KMS-11 (cell line): ENCODE measurements at regions not wholly inside any gene's neighbourhood (a gene's known extent, or its start where the extent isn't known, plus 50 kb on each side); places are given as distances from the start of the nearest gene placed in this dataset.

ENCODE experiments used
- H2AFZ ChIP-seq: fragments of 200-600 bp; sonication (generic); 2 replicates; pipeline ENCODE4 v1.6.1; 2016; ENCODE audit warnings: antibody characterized with exemption, mixed run types, low read depth
- H3K27ac ChIP-seq: fragments of 200-600 bp; sonication (generic); 2 replicates; pipeline ENCODE4 v1.6.1; 2016; ENCODE audit warnings: mild to moderate bottlenecking, mixed run types
- H3K27me3 ChIP-seq: fragments of 200-600 bp; sonication (generic); 2 replicates; pipeline ENCODE4 v1.6.1; 2017; ENCODE audit warnings: mild to moderate bottlenecking, low read depth, mixed run types, moderate library complexity; ENCODE audit not compliant: insufficient read depth
- H3K36me3 ChIP-seq: fragments of 200-600 bp; sonication (generic); 2 replicates; pipeline ENCODE4 v1.6.1; 2017; ENCODE audit warnings: mild to moderate bottlenecking, mixed run types; ENCODE audit not compliant: insufficient read depth
- H3K4me1 ChIP-seq: fragments of 200-600 bp; sonication (generic); 2 replicates; pipeline ENCODE4 v1.6.1; 2016; ENCODE audit warnings: mild to moderate bottlenecking, low read depth, mixed run types; ENCODE audit not compliant: poor library complexity, severe bottlenecking
- H3K4me2 ChIP-seq: fragments of 200-600 bp; sonication (generic); 2 replicates; pipeline ENCODE4 v1.7.0; 2016; ENCODE audit warnings: mild to moderate bottlenecking, mixed run types
- H3K4me3 ChIP-seq: fragments of 200-600 bp; sonication (generic); IDR thresholded peaks from 2 replicates; pipeline ENCODE4 v1.6.1; 2017; ENCODE audit warnings: low read depth, low read length, mixed read lengths; ENCODE audit not compliant: insufficient read depth
- H3K79me2 ChIP-seq: fragments of 200-600 bp; sonication (generic); 2 replicates; pipeline ENCODE4 v1.6.1; 2016; ENCODE audit warnings: low read depth, mixed run types; ENCODE audit not compliant: insufficient read depth
- H3K9ac ChIP-seq: fragments of 200-600 bp; sonication (generic); 2 replicates; pipeline ENCODE4 v1.6.1; 2016; ENCODE audit warnings: mild to moderate bottlenecking, mixed run types
- H4K20me1 ChIP-seq: fragments of 200-600 bp; sonication (generic); 2 replicates; pipeline ENCODE4 v1.6.1; 2016; ENCODE audit warnings: mild to moderate bottlenecking, mixed run types; ENCODE audit not compliant: insufficient read depth
- CTCF ChIP-seq: fragments of 200-600 bp; sonication (generic); conservative IDR thresholded peaks from 2 replicates; pipeline ENCODE4 v1.6.1; 2017; ENCODE audit warnings: low read depth, mild to moderate bottlenecking, antibody characterized with exemption, low read length, moderate library complexity, mixed read lengths

DNA sequence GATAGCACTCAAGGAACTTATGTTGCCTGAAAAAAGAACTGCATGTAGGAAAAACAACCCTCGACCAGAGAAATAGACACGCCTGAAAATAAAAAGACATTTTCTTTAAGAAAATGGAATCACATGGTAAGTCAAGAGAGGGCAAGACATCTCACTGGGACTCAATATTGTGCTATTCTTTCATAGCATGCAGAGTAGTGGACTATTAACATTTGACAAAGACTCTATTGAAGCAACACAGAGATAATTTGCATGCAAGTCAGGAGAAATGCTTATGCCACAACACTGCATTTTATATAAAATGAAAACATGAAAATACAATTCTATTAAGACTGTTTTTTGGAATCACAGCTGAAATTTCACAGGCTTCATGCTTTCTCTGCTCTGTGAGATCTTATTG is 77.9 kb upstream of the RHOBTB1 start:
- Histone ChIP-seq H3K27me3 (no peaks in the 10 kb centered on the region), H3K4me3 (no peak overlapping the region), H2AFZ (no peak overlapping the region), H3K79me2 (no peaks in the 10 kb centered on the region), H3K36me3 (no peaks in the 10 kb centered on the region), H3K4me2 (no peak overlapping the region), H4K20me1 (no peaks in the 10 kb centered on the region), H3K9ac (no peak overlapping the region), H3K4me1 (no peaks in the 10 kb centered on the region), H3K27ac (no peak overlapping the region)
- no peak for TF ChIP-seq CTCF

DNA sequence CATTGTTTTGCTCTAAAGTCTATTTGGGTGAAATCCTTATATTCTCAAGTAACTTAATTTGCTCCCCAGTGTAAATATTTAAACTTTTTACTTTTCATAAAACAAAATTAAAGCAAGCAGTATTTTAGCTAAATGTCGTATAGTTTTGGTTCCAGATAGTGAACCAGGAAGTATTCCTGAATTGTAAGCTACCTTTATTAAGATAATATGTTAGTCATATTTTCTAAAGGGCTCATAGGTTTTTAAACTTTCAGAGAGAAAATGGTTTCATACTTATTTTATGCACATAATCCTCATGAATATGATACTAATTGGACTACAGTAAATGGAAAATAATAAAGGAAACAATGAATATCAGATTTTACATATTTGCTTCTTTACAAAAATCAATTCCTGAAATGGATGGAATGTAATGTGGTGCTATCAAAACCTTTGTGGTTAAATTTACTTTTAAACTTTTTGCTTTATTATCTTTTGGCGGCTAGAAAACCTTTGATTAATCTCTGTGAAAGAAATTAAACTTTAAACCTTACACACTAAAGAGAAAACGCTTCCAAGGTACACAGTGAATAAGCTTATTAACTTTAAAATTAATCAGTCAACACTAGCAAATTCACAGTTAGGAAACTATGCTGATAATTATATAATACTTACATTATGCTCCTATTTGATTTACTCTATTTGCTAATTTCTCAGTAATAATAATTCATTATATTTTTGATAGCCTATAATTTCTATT is 76.6 kb upstream of the RHOBTB1 start:
- TF ChIP-seq CTCF = no peak
- no peak overlapping the region for H3K4me2 ChIP-seq
- H3K79me2 ChIP-seq = no peaks in the 10 kb centered on the region
- no peaks in the 10 kb centered on the region for H4K20me1 ChIP-seq
- no peaks in the 10 kb centered on the region for H3K36me3 ChIP-seq
- H3K27ac ChIP-seq = no peak overlapping the region
- no peak overlapping the region for H3K4me3 ChIP-seq
- H3K4me1 ChIP-seq = no peaks in the 10 kb centered on the region
- no peak overlapping the region for H2AFZ ChIP-seq
- H3K27me3 ChIP-seq = no peaks in the 10 kb centered on the region
- H3K9ac ChIP-seq = no peak overlapping the region

DNA sequence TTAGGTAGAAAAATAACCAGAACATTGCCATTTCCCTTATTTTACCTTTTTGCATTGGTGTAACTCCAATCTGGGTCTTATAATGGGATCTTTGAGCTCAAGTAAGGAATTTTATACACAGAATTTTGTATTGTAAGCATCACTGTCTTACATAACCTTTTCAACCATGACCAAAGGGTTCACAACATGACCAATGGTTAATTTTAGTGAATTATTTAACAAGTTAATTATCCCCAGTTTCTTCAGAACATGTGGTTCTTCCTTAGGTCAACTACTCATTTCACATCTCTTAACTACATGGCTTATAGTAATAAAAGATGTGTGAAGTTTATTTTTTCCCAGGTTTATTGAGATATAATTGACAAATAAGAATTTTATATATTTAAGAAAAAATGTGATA is 74.2 kb upstream of the RHOBTB1 start:
- no peaks in the 10 kb centered on the region for H4K20me1 ChIP-seq
- no peaks in the 10 kb centered on the region for H3K36me3 ChIP-seq
- no peaks in the 10 kb centered on the region for H3K79me2 ChIP-seq
- H3K27ac ChIP-seq = no peak overlapping the region
- no peak overlapping the region for H3K9ac ChIP-seq
- no peaks in the 10 kb centered on the region for H3K27me3 ChIP-seq
- H2AFZ ChIP-seq = no peak overlapping the region
- no peak overlapping the region for H3K4me3 ChIP-seq
- no peak overlapping the region for H3K4me2 ChIP-seq
- no peak for TF ChIP-seq CTCF
- H3K4me1 ChIP-seq = no peaks in the 10 kb centered on the region

DNA sequence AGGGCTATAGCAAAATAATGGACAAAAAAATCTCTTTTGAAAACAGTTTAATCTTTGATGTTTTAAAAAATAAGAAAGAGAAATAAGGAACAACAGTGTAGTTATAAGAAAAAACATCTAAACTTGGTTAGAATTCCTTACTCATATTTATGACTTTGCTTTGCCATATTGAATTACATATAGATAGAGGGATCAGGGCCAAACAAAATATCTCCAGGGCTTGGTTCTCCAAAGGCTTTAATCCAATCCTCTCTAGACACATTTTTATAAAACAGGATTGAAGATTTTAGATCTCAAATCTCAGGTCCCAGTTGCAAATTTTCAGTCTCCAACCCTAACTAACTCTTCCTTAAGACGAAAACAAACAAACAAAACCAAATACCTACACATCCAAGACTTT is 72.6 kb upstream of the RHOBTB1 start:
- Histone ChIP-seq H4K20me1 (no peaks in the 10 kb centered on the region), H2AFZ (no peak overlapping the region), H3K4me2 (no peak overlapping the region), H3K9ac (no peak overlapping the region), H3K27me3 (no peaks in the 10 kb centered on the region), H3K79me2 (no peaks in the 10 kb centered on the region), H3K27ac (no peak overlapping the region), H3K4me3 (no peak overlapping the region), H3K4me1 (no peaks in the 10 kb centered on the region), H3K36me3 (no peaks in the 10 kb centered on the region)
- no peak for TF ChIP-seq CTCF
